Upper lobe of left lung (tissue), 6 donors: ENCODE measurements at regions not wholly inside any gene's neighbourhood (a gene's known extent, or its start where the extent isn't known, plus 50 kb on each side); places are given as distances from the start of the nearest gene placed in this dataset.

Source experiments
- ATAC-seq, 2 donors: fragments of 200-7000 bp; cut with Tn5 transposase; one replicate each; pipeline ENCODE4 v1.9.1; 2022; ENCODE audit warnings: mild to moderate bottlenecking in 2 of 2, moderate library complexity in 2 of 2; ENCODE audit not compliant: low FRiP score in 2 of 2
- DNase-seq, 2 donors: peaks; one replicate each; pipeline ENCODE4 v3.0.0-alpha.2; 2019 to 2020
- H3K27ac ChIP-seq, 4 donors: fragments of 200-600 bp; sonication (generic); one replicate each; pipeline ENCODE4 v1.5.1; 2016 to 2019
- H3K27me3 ChIP-seq, 4 donors: fragments of 200-600 bp; sonication (generic); one replicate each; pipeline ENCODE4 v1.5.1; 2017 to 2019
- H3K36me3 ChIP-seq, 4 donors: fragments of 200-600 bp; sonication (generic); one replicate each; pipeline ENCODE4 v1.5.1; 2016 to 2019
- H3K4me1 ChIP-seq, 4 donors: fragments of 200-600 bp; sonication (generic); one replicate each; pipeline ENCODE4 v1.5.1; 2018 to 2019
- H3K4me3 ChIP-seq, 4 donors: fragments of 200-600 bp; sonication (generic); one replicate each; pipeline ENCODE4 v1.5.1; 2017 to 2019; ENCODE audit warnings: mild to moderate bottlenecking in 2 of 4, moderate library complexity in 1 of 4
- H3K9me3 ChIP-seq, 4 donors: fragments of 200-600 bp; sonication (generic); one replicate each; pipeline ENCODE4 v1.5.1; 2018 to 2019
- CTCF ChIP-seq, 6 experiments: fragments of 450-650 bp in 4 of 6; fragments of 200-600 bp in 2 of 6; sonication (generic) in 2 of 6; IDR thresholded peaks; one replicate each; pipeline ENCODE4 v1.5.1; 2016 to 2019; ENCODE audit warnings: antibody characterized with exemption in 6 of 6
- EP300 ChIP-seq, 4 donors: sonication (generic); formaldehyde crosslinking; IDR thresholded peaks; one replicate each; pipeline ENCODE4 v1.5.1; 2017; ENCODE audit warnings: antibody characterized with exemption in 4 of 4, control low read depth in 2 of 4
- POLR2A ChIP-seq, 4 donors: fragments of 450-650 bp; IDR thresholded peaks; one replicate each; pipeline ENCODE4 v1.5.1; 2016 to 2017; ENCODE audit warnings: antibody characterized with exemption in 4 of 4, mild to moderate bottlenecking in 2 of 4
- POLR2AphosphoS5 ChIP-seq, 2 donors: sonication (generic); formaldehyde crosslinking; IDR thresholded peaks; one replicate each; pipeline ENCODE4 v1.5.1; 2017; ENCODE audit warnings: antibody characterized with exemption in 2 of 2
- WGBS, 2 donors: methylation state at CpG; one replicate each; pipeline ENCODE4 v1.1.5; 2017 to 2018; 5-methylcytosine and 5-hydroxymethylcytosine counted together
- donor health status: DM: no; HTN: no; CAD: no; lungs with moderate emphysema.
- donor health status: DM: no; HTN: yes; CAD: no; lungs with severe emphysema.

- 71 to 90% methylated on average over 3 to 4 of the region's 6 CpGs for WGBS, 2 donors
- DNase-seq (no peak), ATAC-seq (no peak)
- Histone ChIP-seq H3K9me3 (peaks cover 0 to 4% (median 0%) of the 10 kb centered on the region in 4 donors), H3K27me3 (no peaks in the 10 kb centered on the region), H3K4me3 (no peak overlapping the region), H3K4me1 (no peaks in the 10 kb centered on the region), H3K36me3 (no peaks in the 10 kb centered on the region), H3K27ac (no peak overlapping the region)
- no peak for TF ChIP-seq EP300 (IDR thresholded peaks at IDR 0.05)
- no peak for TF ChIP-seq POLR2A (IDR thresholded peaks at IDR 0.05)
- no peak for TF ChIP-seq CTCF (IDR thresholded peaks at IDR 0.05)
- TF ChIP-seq POLR2AphosphoS5 (IDR thresholded peaks at IDR 0.05), result no peak
Observed at GRCh38 chr7:98548971-98549370, 68.1 kb upstream of the NPTX2 start.

GRCh38 chr7:98548370-98548769 lies 68.7 kb upstream of the NPTX2 start:
- DNase-seq (no peak), ATAC-seq (no peak)
- Histone ChIP-seq H3K4me1 (no peaks in the 10 kb centered on the region), H3K27me3 (no peaks in the 10 kb centered on the region), H3K4me3 (no peak overlapping the region), H3K9me3 (peaks cover 0 to 4% (median 0%) of the 10 kb centered on the region in 4 donors), H3K27ac (no peak overlapping the region), H3K36me3 (no peaks in the 10 kb centered on the region)
- TF ChIP-seq POLR2AphosphoS5 (IDR thresholded peaks at IDR 0.05), result no peak
- TF ChIP-seq CTCF (IDR thresholded peaks at IDR 0.05), result no peak
- no peak for TF ChIP-seq EP300 (IDR thresholded peaks at IDR 0.05)
- no peak for TF ChIP-seq POLR2A (IDR thresholded peaks at IDR 0.05)
- WGBS, 2 donors, result 95 to 98% methylated on average over 2 of the region's 2 CpGs

GRCh38 chr7:98541101-98541500 lies 76.0 kb upstream of the NPTX2 start:
- Histone ChIP-seq H3K27ac (no peak overlapping the region), H3K36me3 (no peaks in the 10 kb centered on the region), H3K9me3 (no peaks in the 10 kb centered on the region), H3K27me3 (no peaks in the 10 kb centered on the region), H3K4me3 (no peak overlapping the region), H3K4me1 (no peaks in the 10 kb centered on the region)
- no peak for TF ChIP-seq EP300 (IDR thresholded peaks at IDR 0.05)
- TF ChIP-seq CTCF (IDR thresholded peaks at IDR 0.05), result no peak
- TF ChIP-seq POLR2A (IDR thresholded peaks at IDR 0.05), result no peak
- ATAC-seq (no peak), DNase-seq (no peak)
- 89% methylated on average over 8 to 10 of the region's 10 CpGs for WGBS, 2 donors

GRCh38 chr7:98539865-98540264 lies 77.2 kb upstream of the NPTX2 start:
- WGBS, 2 donors, result 67 to 78% methylated on average over 1 of the region's 1 CpG
- Histone ChIP-seq H3K9me3 (no peaks in the 10 kb centered on the region), H3K4me3 (no peak overlapping the region), H3K27ac (no peak overlapping the region), H3K27me3 (no peaks in the 10 kb centered on the region), H3K36me3 (no peaks in the 10 kb centered on the region), H3K4me1 (no peaks in the 10 kb centered on the region)
- ATAC-seq (no peak), DNase-seq (no peak)
- TF ChIP-seq POLR2A (IDR thresholded peaks at IDR 0.05), result no peak
- no peak for TF ChIP-seq POLR2AphosphoS5 (IDR thresholded peaks at IDR 0.05)
- no peak for TF ChIP-seq CTCF (IDR thresholded peaks at IDR 0.05)
- TF ChIP-seq EP300 (IDR thresholded peaks at IDR 0.05), result no peak

GRCh38 chr7:98536803-98537202 lies 80.3 kb upstream of the NPTX2 start:
- H3K4me3 ChIP-seq, result no peak overlapping the region
- no peak for TF ChIP-seq POLR2AphosphoS5 (IDR thresholded peaks at IDR 0.05)
- TF ChIP-seq EP300 (IDR thresholded peaks at IDR 0.05), result no peak
- TF ChIP-seq POLR2A (IDR thresholded peaks at IDR 0.05), result no peak
- TF ChIP-seq CTCF (IDR thresholded peaks at IDR 0.05), result no peak
- no peaks in the 10 kb centered on the region for H3K36me3 ChIP-seq
- no peak for DNase-seq
- no peak for ATAC-seq
- H3K4me1 ChIP-seq, result no peaks in the 10 kb centered on the region
- H3K9me3 ChIP-seq, result no peaks in the 10 kb centered on the region
- H3K27ac ChIP-seq, result no peak overlapping the region
- H3K27me3 ChIP-seq, result no peaks in the 10 kb centered on the region
